GM12891 (cell line): ENCODE measurements at regions not wholly inside any gene's neighbourhood (a gene's known extent, or its start where the extent isn't known, plus 50 kb on each side); places are given as distances from the start of the nearest gene placed in this dataset.

Source experiments
- DNase-seq: peaks from one replicate; pipeline ENCODE4 v3.0.0; 2011; ENCODE audit warnings: low spot score; ENCODE audit not compliant: insufficient read length
- FAIRE-seq: peaks from 2 replicates; lab custom pipeline; 2011; peaks lifted over from hg19 to GRCh38; lab: Jason Lieb, UNC
- PAX5 ChIP-seq: IDR thresholded peaks from 2 replicates; pipeline ENCODE4 v1.6.1; 2011; ENCODE audit warnings: low read length, moderate library complexity, mild to moderate bottlenecking; ENCODE audit not compliant: insufficient read depth, severe bottlenecking
- POLR2A ChIP-seq: IDR thresholded peaks from 2 replicates; pipeline ENCODE4 v1.6.1; 2011; ENCODE audit warnings: low read depth, low read length, control low read depth
- POLR2AphosphoS5 ChIP-seq: IDR thresholded peaks from 2 replicates; pipeline ENCODE4 v1.6.1; 2011; ENCODE audit warnings: low read depth, low read length, control low read depth
- POU2F2 ChIP-seq: IDR thresholded peaks from 2 replicates; pipeline ENCODE4 v1.6.1; 2011; ENCODE audit warnings: low read depth, mild to moderate bottlenecking, control low read depth, low read length, moderate library complexity
- SPI1 ChIP-seq: IDR thresholded peaks from 2 replicates; pipeline ENCODE4 v1.6.1; 2011; ENCODE audit warnings: low read depth, low read length, control low read depth
- TAF1 ChIP-seq: IDR thresholded peaks from 2 replicates; pipeline ENCODE4 v1.6.1; 2011; ENCODE audit warnings: low read depth, low read length, control low read depth

GRCh38 chr4:183391204-183391603 lies 53.2 kb upstream of the CDKN2AIP start:
- TF ChIP-seq SPI1 = no peak
- no peak for TF ChIP-seq POU2F2
- no peak for TF ChIP-seq TAF1
- DNase-seq (no peak), FAIRE-seq (no peak)

- FAIRE-seq (no peak), DNase-seq (no peak)
- peak; percentile 66 for TF ChIP-seq SPI1
- TF ChIP-seq POLR2A = no peak
- no peak for TF ChIP-seq POLR2AphosphoS5
- TF ChIP-seq POU2F2 = no peak
- no peak for TF ChIP-seq TAF1
Measured at GRCh38 chr4:183392377-183392776, 52.1 kb upstream of the CDKN2AIP start.

- no peak for TF ChIP-seq PAX5
- no peak for TF ChIP-seq TAF1
- no peak for TF ChIP-seq POLR2A
- TF ChIP-seq SPI1 = no peak
- TF ChIP-seq POLR2AphosphoS5 = no peak
- TF ChIP-seq POU2F2 = no peak
- FAIRE-seq (no peak), DNase-seq (no peak)
Measured at GRCh38 chr4:183393446-183393845, 51.0 kb upstream of the CDKN2AIP start.

DNA sequence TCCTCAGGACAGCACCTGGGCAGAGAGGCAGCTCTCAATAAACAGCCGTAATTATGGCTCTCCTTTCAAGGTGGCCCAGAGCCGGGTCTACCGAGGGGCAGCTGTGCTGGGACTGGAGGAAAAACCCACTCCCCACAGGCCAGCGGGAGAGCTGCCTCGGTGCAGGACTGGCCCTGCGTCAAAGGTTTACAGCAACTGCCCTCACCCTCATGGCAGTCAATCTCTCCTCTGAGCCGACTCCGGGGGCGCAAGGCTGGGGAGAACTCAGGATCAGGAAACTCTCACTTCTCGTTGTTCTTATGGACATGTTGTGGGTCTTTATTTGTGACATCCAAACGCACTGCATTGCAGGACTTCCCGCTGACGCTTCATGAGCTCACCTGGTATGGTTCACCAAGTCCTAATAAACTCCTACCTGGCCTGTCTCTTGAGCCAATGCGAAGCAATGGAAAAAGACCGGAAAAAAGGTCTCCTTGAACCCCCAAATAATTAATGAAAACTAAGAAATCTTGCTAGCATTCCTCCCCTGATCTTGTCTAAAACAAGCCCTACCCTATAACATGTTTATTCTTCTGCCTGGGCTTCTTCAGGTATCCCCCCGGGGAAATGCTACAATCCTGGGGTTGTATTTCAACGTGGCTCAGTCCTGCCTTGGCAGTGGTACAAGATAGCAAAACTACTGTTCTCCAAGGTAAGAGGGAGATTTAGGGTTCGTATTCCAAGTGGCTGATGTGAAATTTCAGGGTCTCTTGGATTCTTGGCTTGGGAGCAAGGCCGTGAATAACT lies 50.1 kb upstream of the CDKN2AIP start:
- FAIRE-seq (no peak), DNase-seq (no peak)
- TF ChIP-seq POLR2A (no peak), POLR2AphosphoS5 (no peak), SPI1 (no peak), POU2F2 (no peak), PAX5 (no peak), TAF1 (no peak)
